VCaP (cell line): ENCODE measurements at regions not wholly inside any gene's neighbourhood (a gene's known extent, or its start where the extent isn't known, plus 50 kb on each side); places are given as distances from the start of the nearest gene placed in this dataset.

ENCODE experiments used
- H3K27ac ChIP-seq: fragments of 450-650 bp; 2 replicates; pipeline ENCODE4 v1.5.1; 2017
- CTCF ChIP-seq: fragments of 450-650 bp; conservative IDR thresholded peaks from 2 replicates; pipeline ENCODE4 v1.5.1; 2017; ENCODE audit warnings: mild to moderate bottlenecking, moderate library complexity

GRCh38 chr10:121243609-121244241, 354.5 kb downstream of the FGFR2 start:
- TF ChIP-seq CTCF: no peak
- no peak overlapping the region for H3K27ac ChIP-seq

- TF ChIP-seq CTCF: no peak
- H3K27ac ChIP-seq: no peak overlapping the region
These were observed 353.4 kb downstream of the FGFR2 start for GRCh38 chr10:121244818-121245217.

GRCh38 chr10:121245754-121246153, 352.5 kb downstream of the FGFR2 start:
- no peak overlapping the region for H3K27ac ChIP-seq
- no peak for TF ChIP-seq CTCF

- TF ChIP-seq CTCF: no peak
These were observed 350.0 kb downstream of the FGFR2 start for GRCh38 chr10:121248266-121248665.

GRCh38 chr10:121250995-121251764, 347.1 kb downstream of the FGFR2 start:
- no peak for TF ChIP-seq CTCF
- no peak overlapping the region for H3K27ac ChIP-seq

More at GRCh38 chr10:121248266-121248665, 350.0 kb downstream of the FGFR2 start:
- H3K27ac ChIP-seq: no peak overlapping the region

GRCh38 chr10:121252756-121253155, 345.5 kb downstream of the FGFR2 start:
- H3K27ac ChIP-seq: no peak overlapping the region
- TF ChIP-seq CTCF: no peak

GRCh38 chr10:121260377-121260776, 337.9 kb downstream of the FGFR2 start:
- no peak for TF ChIP-seq CTCF
- no peak overlapping the region for H3K27ac ChIP-seq
